Panc1 (cell line): ENCODE measurements at regions not wholly inside any gene's neighbourhood (a gene's known extent, or its start where the extent isn't known, plus 50 kb on each side); places are given as distances from the start of the nearest gene placed in this dataset.
A peak's percentile ranks its signal among the peaks of the same experiment; 100 is the strongest.

ENCODE experiments used
- ATAC-seq: fragments of 200-7000 bp; cut with Tn5 transposase; 2 replicates; pipeline ENCODE4 v1.9.1; 2020; ENCODE audit warnings: mild to moderate bottlenecking, moderate library complexity
- BruUV-seq: library from RNA; stranded (reverse); fragments of 400-500 nt; replicated peaks from 2 replicates; lab custom pipeline; 2021; lab: Mats Ljungman, UMichigan
- CTCF ChIA-PET: fragments of 300-600 bp; sonication (Branson Sonifier 250); formaldehyde crosslinking; loops from one replicate; lab custom pipeline; 2022; ENCODE audit warnings: antibody characterized with exemption; lab: Charles Lee
- POLR2A ChIA-PET: fragments of 300-600 bp; sonication (Branson Sonifier 250); formaldehyde crosslinking; loops from one replicate; lab custom pipeline; 2022; ENCODE audit warnings: antibody characterized with exemption; lab: Charles Lee
- DNase-seq: peaks from one replicate; pipeline ENCODE4 v3.0.0-alpha.2; 2010; ENCODE audit warnings: low read depth, low spot score
- H3K27ac ChIP-seq: 2 replicates; pipeline ENCODE4 v1.5.1; 2011; ENCODE audit warnings: mild to moderate bottlenecking, low read length, inconsistent platforms
- H3K27me3 ChIP-seq: fragments of 200-500 bp; sonication (Bioruptor generic); 2 replicates; pipeline ENCODE4 v1.6.0; 2014; ENCODE audit warnings: low read length, inconsistent platforms; ENCODE audit not compliant: control insufficient read depth, insufficient read depth
- H3K36me3 ChIP-seq: fragments of 200-500 bp; sonication (Bioruptor generic); 2 replicates; pipeline ENCODE4 v1.5.1; 2014; ENCODE audit warnings: inconsistent platforms, mild to moderate bottlenecking, low read length, moderate library complexity; ENCODE audit not compliant: control insufficient read depth, insufficient read depth
- H3K4me1 ChIP-seq: 2 replicates; pipeline ENCODE4 v1.5.1; 2011; ENCODE audit warnings: inconsistent platforms, mild to moderate bottlenecking, low read length, moderate library complexity; ENCODE audit not compliant: control insufficient read depth, insufficient read depth
- H3K4me3 ChIP-seq, 2 experiments: 2 replicates each; pipeline ENCODE4 v1.5.1; 2011 to 2012; ENCODE audit warnings: low read depth in 2 of 2, low read length in 2 of 2, mild to moderate bottlenecking in 2 of 2, inconsistent platforms in 1 of 2, moderate library complexity in 1 of 2
- H3K9me3 ChIP-seq: fragments of 200-500 bp; sonication (Bioruptor generic); 2 replicates; pipeline ENCODE4 v1.5.1; 2014; ENCODE audit warnings: low read depth, mild to moderate bottlenecking, inconsistent platforms, low read length, moderate library complexity; ENCODE audit not compliant: control insufficient read depth, insufficient read depth
- CTCF ChIP-seq: fragments of 450-650 bp; IDR thresholded peaks from 2 replicates; pipeline ENCODE4 v1.5.1; 2017; ENCODE audit warnings: mild to moderate bottlenecking
- POLR2AphosphoS5 ChIP-seq: IDR thresholded peaks from 2 replicates; pipeline ENCODE4 v1.6.1; 2012; ENCODE audit warnings: mild to moderate bottlenecking, low read depth, low read length, moderate library complexity
- REST ChIP-seq, 2 experiments: IDR thresholded peaks; 2 replicates each; pipeline ENCODE4 v1.6.1; 2011 to 2012; ENCODE audit warnings: low read depth in 2 of 2, control low read depth in 1 of 2, low read length in 1 of 2, mild to moderate bottlenecking in 1 of 2, moderate library complexity in 1 of 2; ENCODE audit not compliant: insufficient read depth in 1 of 2
- in situ Hi-C: cut with HindIII; loops from 2 replicates; pipeline ENCODE4 v1.10.0; 2016; ENCODE audit warnings: low sequenced_read_pairs, low pct_unique_long_range_greater_than_20kb
- intact Hi-C: fragments of 100-400 bp; cut with micrococcal nuclease; formaldehyde crosslinking; loops from one replicate; pipeline ENCODE4 v1.10.0; 2022; ENCODE audit not compliant: unreplicated experiment

- CTCF ChIA-PET = interaction anchor here (0.7 to 1.0 kb wide), 2 partner anchors 678 to 1134 kb away, joined by 3 read pairs; no protein-coding TSS in a partner anchor
Measured at GRCh38 chr6:48765352-48765961, 654.5 kb upstream of the PTCHD4 start.

More at GRCh38 chr6:48765352-48765961, 654.5 kb upstream of the PTCHD4 start:
- POLR2A ChIA-PET = no interaction called here
- H3K27me3 ChIP-seq = no peaks in the 10 kb centered on the region
- no peaks in the 10 kb centered on the region for H3K36me3 ChIP-seq
- in situ Hi-C loops (no loop called here), intact Hi-C loops (loop anchor here (1.0 to 5.0 kb wide), 2 partner anchors 678 to 977 kb away; no protein-coding TSS in a partner anchor)
- H3K9me3 ChIP-seq = no peaks in the 10 kb centered on the region; the same call in 1 of the 2 replicates
- DNase-seq = peak; percentile 38
- no peak overlapping the region; the same call in 1 of the 2 replicates for H3K27ac ChIP-seq
- no TSS peak for BruUV-seq
- ATAC-seq = no peak; the same call in 1 of the 2 replicates
- peak; percentile 71 for TF ChIP-seq CTCF
- no peak for TF ChIP-seq REST (IDR thresholded peaks at IDR 0.05; ENCODE audit: insufficient read depth in 1 of 2, low read depth in 2 of 2, low read length in 1 of 2)
- TF ChIP-seq POLR2AphosphoS5 = no peak
- H3K4me1 ChIP-seq = no peaks in the 10 kb centered on the region
- no peak overlapping the region for H3K4me3 ChIP-seq
